GM10266 (cell line): ENCODE measurements at regions not wholly inside any gene's neighbourhood (a gene's known extent, or its start where the extent isn't known, plus 50 kb on each side); places are given as distances from the start of the nearest gene placed in this dataset.

Experiments
- DNase-seq: peaks from one replicate; pipeline ENCODE4 v3.0.0; 2012; ENCODE audit errors: extremely low spot score
- CTCF ChIP-seq: IDR thresholded peaks from 2 replicates; pipeline ENCODE4 v1.5.1; 2012; ENCODE audit warnings: mild to moderate bottlenecking, low read depth; ENCODE audit not compliant: control insufficient read depth, insufficient read depth; ENCODE audit errors: missing control alignments

- TF ChIP-seq CTCF: no peak
Observed at GRCh38 chr2:156908825-156909224, 348.7 kb upstream of the GALNT5 start.

GRCh38 chr2:156909983-156910382 is 347.5 kb upstream of the GALNT5 start:
- DNase-seq: no peak
- no peak for TF ChIP-seq CTCF

More at GRCh38 chr2:156908825-156909224, 348.7 kb upstream of the GALNT5 start:
- DNase-seq: no peak

GRCh38 chr2:156915332-156915731 is 342.2 kb upstream of the GALNT5 start:
- TF ChIP-seq CTCF: no peak
- DNase-seq: no peak

GRCh38 chr2:156918410-156918809 is 339.1 kb upstream of the GALNT5 start:
- no peak for TF ChIP-seq CTCF
- DNase-seq: no peak

GRCh38 chr2:156930423-156930822 is 327.1 kb upstream of the GALNT5 start:
- DNase-seq: no peak
- no peak for TF ChIP-seq CTCF

GRCh38 chr2:156933645-156934225 is 323.8 kb upstream of the GALNT5 start:
- no peak for TF ChIP-seq CTCF
- DNase-seq: no peak

GRCh38 chr2:156935616-156936015 is 321.9 kb upstream of the GALNT5 start:
- no peak for TF ChIP-seq CTCF
- no peak for DNase-seq
